GM12878 (cell line): ENCODE measurements at regions not wholly inside any gene's neighbourhood (a gene's known extent, or its start where the extent isn't known, plus 50 kb on each side); places are given as distances from the start of the nearest gene placed in this dataset.
A peak's percentile ranks its signal among the peaks of the same experiment; 100 is the strongest.

Experiments used
- EP300 ChIP-seq, 2 experiments: fragments of 150-350 bp in 1 of 2; IDR thresholded peaks; 2 replicates each; pipeline ENCODE4 v1.6.1; 2011 to 2012; ENCODE audit warnings: low read depth in 2 of 2, low read length in 2 of 2, borderline replicate concordance in 1 of 2, improper control_type of control experiment in 1 of 2, inconsistent platforms in 1 of 2; ENCODE audit not compliant: control insufficient read depth in 1 of 2
- KLF5 ChIP-seq: fragments of 450-650 bp; IDR thresholded peaks from 2 replicates; pipeline ENCODE4 v1.6.1; 2014; ENCODE audit warnings: mild to moderate bottlenecking; ENCODE audit not compliant: partially characterized antibody
- MLLT1 ChIP-seq: fragments of 450-650 bp; IDR thresholded peaks from 2 replicates; pipeline ENCODE4 v1.6.1; 2016; ENCODE audit warnings: mild to moderate bottlenecking
- NBN ChIP-seq: fragments of 450-650 bp; IDR thresholded peaks from 2 replicates; pipeline ENCODE4 v1.6.1; 2016
- NKRF ChIP-seq: fragments of 450-650 bp; conservative IDR thresholded peaks from 2 replicates; pipeline ENCODE4 v1.6.1; 2017; ENCODE audit warnings: mild to moderate bottlenecking, moderate library complexity
- NR2F1 ChIP-seq: fragments of 450-650 bp; conservative IDR thresholded peaks from 2 replicates; pipeline ENCODE4 v1.6.1; 2017; ENCODE audit warnings: mild to moderate bottlenecking
- RCOR1 ChIP-seq: conservative IDR thresholded peaks from 2 replicates; pipeline ENCODE4 v1.6.1; 2012; ENCODE audit warnings: low read depth, low read length, improper control_type of control experiment
- RUNX3 ChIP-seq: IDR thresholded peaks from 2 replicates; pipeline ENCODE4 v1.6.1; 2012; ENCODE audit warnings: low read length, inconsistent platforms
- TCF3 ChIP-seq: IDR thresholded peaks from 2 replicates; pipeline ENCODE4 v1.6.1; 2012; ENCODE audit warnings: low read depth, mild to moderate bottlenecking, low read length, borderline replicate concordance; ENCODE audit not compliant: insufficient read depth
- TF ChIP-seq, protein P1 (sequence below): fragments of 450-650 bp; IDR thresholded peaks from 2 replicates; pipeline ENCODE4 v1.6.1; 2017; ENCODE audit warnings: borderline replicate concordance
- TF ChIP-seq, protein P2 (sequence below): fragments of 450-650 bp; IDR thresholded peaks from 2 replicates; pipeline ENCODE4 v1.6.1; 2017; ENCODE audit warnings: mild to moderate bottlenecking, moderate library complexity
- TF ChIP-seq, protein P3 (sequence below): fragments of 450-650 bp; formaldehyde crosslinking; IDR thresholded peaks from 2 replicates; pipeline ENCODE4 v1.4.0; 2022; ENCODE audit warnings: mild to moderate bottlenecking, moderate library complexity
- TF ChIP-seq, protein P4 (sequence below): fragments of 450-650 bp; IDR thresholded peaks from 2 replicates; pipeline ENCODE4 v1.6.1; 2017; ENCODE audit warnings: antibody characterized with exemption, mild to moderate bottlenecking, moderate library complexity

DNA sequence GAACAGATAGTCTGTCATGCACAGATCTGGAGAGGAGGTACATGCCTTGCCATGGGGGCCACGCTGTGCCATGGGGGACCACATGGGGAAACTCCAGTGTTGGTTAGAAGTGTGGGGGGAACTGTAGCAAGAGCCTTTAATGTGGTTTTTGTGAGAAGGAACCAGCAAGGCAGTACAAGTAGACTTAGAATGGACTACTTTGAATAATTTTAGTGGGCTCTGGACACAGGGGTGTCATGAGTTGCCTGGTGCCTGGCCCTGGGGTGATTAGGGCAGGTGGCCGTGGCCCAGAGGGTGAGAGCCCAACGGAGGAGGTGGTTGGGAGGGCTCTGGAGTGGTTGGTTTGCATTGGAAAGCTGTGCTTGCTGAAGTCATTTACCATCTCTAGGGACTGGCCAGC, 77.2 kb downstream of the CXCL12 start (continued):
- TF ChIP-seq, protein P1, sequence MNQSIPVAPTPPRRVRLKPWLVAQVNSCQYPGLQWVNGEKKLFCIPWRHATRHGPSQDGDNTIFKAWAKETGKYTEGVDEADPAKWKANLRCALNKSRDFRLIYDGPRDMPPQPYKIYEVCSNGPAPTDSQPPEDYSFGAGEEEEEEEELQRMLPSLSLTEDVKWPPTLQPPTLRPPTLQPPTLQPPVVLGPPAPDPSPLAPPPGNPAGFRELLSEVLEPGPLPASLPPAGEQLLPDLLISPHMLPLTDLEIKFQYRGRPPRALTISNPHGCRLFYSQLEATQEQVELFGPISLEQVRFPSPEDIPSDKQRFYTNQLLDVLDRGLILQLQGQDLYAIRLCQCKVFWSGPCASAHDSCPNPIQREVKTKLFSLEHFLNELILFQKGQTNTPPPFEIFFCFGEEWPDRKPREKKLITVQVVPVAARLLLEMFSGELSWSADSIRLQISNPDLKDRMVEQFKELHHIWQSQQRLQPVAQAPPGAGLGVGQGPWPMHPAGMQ: no peak
- TF ChIP-seq KLF5 (no peak), TCF3 (no peak), NBN (0 out of 2 replicates have a peak, but pooled peaks have one; percentile 43), EP300 (IDR thresholded peaks at IDR 0.05; ENCODE audit: borderline replicate concordance in 1 of 2, control insufficient read depth in 1 of 2, low read depth in 2 of 2, low read length in 2 of 2) (peak in 1 of 2 experiments; percentile 12; a peak in 2 of 4 replicates), NR2F1 (peak; percentile 76), MLLT1 (peak; percentile 89), RCOR1 (no peak), RUNX3 (peak; percentile 96), NKRF (no peak)
- TF ChIP-seq, protein P2, sequence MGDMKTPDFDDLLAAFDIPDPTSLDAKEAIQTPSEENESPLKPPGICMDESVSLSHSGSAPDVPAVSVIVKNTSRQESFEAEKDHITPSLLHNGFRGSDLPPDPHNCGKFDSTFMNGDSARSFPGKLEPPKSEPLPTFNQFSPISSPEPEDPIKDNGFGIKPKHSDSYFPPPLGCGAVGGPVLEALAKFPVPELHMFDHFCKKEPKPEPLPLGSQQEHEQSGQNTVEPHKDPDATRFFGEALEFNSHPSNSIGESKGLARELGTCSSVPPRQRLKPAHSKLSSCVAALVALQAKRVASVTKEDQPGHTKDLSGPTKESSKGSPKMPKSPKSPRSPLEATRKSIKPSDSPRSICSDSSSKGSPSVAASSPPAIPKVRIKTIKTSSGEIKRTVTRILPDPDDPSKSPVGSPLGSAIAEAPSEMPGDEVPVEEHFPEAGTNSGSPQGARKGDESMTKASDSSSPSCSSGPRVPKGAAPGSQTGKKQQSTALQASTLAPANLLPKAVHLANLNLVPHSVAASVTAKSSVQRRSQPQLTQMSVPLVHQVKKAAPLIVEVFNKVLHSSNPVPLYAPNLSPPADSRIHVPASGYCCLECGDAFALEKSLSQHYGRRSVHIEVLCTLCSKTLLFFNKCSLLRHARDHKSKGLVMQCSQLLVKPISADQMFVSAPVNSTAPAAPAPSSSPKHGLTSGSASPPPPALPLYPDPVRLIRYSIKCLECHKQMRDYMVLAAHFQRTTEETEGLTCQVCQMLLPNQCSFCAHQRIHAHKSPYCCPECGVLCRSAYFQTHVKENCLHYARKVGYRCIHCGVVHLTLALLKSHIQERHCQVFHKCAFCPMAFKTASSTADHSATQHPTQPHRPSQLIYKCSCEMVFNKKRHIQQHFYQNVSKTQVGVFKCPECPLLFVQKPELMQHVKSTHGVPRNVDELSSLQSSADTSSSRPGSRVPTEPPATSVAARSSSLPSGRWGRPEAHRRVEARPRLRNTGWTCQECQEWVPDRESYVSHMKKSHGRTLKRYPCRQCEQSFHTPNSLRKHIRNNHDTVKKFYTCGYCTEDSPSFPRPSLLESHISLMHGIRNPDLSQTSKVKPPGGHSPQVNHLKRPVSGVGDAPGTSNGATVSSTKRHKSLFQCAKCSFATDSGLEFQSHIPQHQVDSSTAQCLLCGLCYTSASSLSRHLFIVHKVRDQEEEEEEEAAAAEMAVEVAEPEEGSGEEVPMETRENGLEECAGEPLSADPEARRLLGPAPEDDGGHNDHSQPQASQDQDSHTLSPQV: no peak
- TF ChIP-seq, protein P3, sequence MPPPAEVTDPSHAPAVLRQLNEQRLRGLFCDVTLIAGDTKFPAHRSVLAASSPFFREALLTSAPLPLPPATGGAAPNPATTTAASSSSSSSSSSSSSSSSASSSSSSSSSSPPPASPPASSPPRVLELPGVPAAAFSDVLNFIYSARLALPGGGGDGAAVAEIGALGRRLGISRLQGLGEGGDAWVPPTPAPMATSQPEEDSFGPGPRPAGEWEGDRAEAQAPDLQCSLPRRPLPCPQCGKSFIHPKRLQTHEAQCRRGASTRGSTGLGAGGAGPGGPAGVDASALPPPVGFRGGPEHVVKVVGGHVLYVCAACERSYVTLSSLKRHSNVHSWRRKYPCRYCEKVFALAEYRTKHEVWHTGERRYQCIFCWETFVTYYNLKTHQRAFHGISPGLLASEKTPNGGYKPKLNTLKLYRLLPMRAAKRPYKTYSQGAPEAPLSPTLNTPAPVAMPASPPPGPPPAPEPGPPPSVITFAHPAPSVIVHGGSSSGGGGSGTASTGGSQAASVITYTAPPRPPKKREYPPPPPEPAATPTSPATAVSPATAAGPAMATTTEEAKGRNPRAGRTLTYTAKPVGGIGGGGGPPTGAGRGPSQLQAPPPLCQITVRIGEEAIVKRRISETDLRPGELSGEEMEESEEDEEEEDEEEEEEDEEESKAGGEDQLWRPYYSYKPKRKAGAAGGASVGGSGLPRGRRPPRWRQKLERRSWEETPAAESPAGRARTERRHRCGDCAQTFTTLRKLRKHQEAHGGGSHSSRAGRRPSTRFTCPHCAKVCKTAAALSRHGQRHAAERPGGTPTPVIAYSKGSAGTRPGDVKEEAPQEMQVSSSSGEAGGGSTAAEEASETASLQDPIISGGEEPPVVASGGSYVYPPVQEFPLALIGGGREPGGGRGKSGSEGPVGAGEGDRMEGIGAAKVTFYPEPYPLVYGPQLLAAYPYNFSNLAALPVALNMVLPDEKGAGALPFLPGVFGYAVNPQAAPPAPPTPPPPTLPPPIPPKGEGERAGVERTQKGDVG: no peak
- TF ChIP-seq, protein P4, sequence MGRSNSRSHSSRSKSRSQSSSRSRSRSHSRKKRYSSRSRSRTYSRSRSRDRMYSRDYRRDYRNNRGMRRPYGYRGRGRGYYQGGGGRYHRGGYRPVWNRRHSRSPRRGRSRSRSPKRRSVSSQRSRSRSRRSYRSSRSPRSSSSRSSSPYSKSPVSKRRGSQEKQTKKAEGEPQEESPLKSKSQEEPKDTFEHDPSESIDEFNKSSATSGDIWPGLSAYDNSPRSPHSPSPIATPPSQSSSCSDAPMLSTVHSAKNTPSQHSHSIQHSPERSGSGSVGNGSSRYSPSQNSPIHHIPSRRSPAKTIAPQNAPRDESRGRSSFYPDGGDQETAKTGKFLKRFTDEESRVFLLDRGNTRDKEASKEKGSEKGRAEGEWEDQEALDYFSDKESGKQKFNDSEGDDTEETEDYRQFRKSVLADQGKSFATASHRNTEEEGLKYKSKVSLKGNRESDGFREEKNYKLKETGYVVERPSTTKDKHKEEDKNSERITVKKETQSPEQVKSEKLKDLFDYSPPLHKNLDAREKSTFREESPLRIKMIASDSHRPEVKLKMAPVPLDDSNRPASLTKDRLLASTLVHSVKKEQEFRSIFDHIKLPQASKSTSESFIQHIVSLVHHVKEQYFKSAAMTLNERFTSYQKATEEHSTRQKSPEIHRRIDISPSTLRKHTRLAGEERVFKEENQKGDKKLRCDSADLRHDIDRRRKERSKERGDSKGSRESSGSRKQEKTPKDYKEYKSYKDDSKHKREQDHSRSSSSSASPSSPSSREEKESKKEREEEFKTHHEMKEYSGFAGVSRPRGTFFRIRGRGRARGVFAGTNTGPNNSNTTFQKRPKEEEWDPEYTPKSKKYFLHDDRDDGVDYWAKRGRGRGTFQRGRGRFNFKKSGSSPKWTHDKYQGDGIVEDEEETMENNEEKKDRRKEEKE: no peak
